ENCODE measurements at regions not wholly inside any gene's neighbourhood (a gene's known extent, or its start where the extent isn't known, plus 50 kb on each side); places are given as distances from the start of the nearest gene placed in this dataset.

DNA sequence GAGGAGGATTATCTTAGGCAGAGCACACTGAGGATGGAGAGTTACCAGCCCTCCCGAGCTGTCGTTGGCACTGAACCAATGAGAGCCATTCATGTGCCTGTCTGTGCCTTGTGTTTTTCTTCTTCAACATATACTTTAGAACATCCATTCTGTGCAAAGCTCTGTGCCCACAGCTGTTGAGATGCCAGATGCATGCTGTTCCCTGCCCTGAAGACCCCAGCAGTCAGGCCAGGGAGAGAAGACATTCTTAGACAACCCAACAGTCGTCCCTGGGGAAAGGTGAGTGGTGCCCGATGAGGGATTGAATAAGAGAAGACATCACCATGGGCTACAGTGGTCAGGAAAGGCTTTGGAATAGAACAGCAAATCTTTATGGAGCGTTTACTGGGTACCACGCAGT, 114.1 kb downstream of the NRN1 start:
- H2BK15ac ChIP-seq (ENCODE audit: low read depth, low read length): no peak overlapping the region
- H3K27ac Mint-ChIP-seq: no peak overlapping the region; a peak in 1 of 7 replicates
- no peak overlapping the region for H4K91ac ChIP-seq (ENCODE audit: insufficient read length, low read depth, low read length)
- peaks cover 6 to 23% of the 10 kb centered on the region in 2 experiments; a peak in 4 of 5 replicates for H3K9me3 Mint-ChIP-seq
- no peak for DNase-seq
- no peak overlapping the region for H3K14ac ChIP-seq (ENCODE audit: insufficient read depth, low read length)
- peak overlapping the region; percentile 51 for H3K4me2 ChIP-seq (ENCODE audit: insufficient read depth, insufficient read length, low read length)
- no CpG with 5 or more reads among the region's 6 CpGs for WGBS (ENCODE audit: extremely low coverage, insufficient read length, low lambda C conversion rate)
- peaks cover 14% of the 10 kb centered on the region for H3K27me3 Mint-ChIP-seq (ENCODE audit: low read depth)
- peak overlapping the region; percentile 24 for H3K27ac ChIP-seq (ENCODE audit: insufficient read length, low read depth, low read length)
- H4K20me1 ChIP-seq (ENCODE audit: control insufficient read depth, insufficient read depth, insufficient read length): no peaks in the 10 kb centered on the region
- H3K9ac ChIP-seq (ENCODE audit: extremely low read depth, insufficient read length, low read length): no peak overlapping the region
- peak overlapping the region; percentile 23 for H4K5ac ChIP-seq (ENCODE audit: insufficient read length, low read depth, low read length)
- peak overlapping the region; percentile 41 for H3K18ac ChIP-seq (ENCODE audit: insufficient read length, low read depth, low read length)
- no peak for TF ChIP-seq CTCF (conservative IDR thresholded peaks at IDR 0.05)
- no peak overlapping the region for H2AFZ ChIP-seq (ENCODE audit: low read length)
- H3K23me2 ChIP-seq (ENCODE audit: insufficient read length, low read depth, low read length, poor library complexity, severe bottlenecking): peaks cover 4% of the 10 kb centered on the region
- H3K4me3 Mint-ChIP-seq: peak overlapping the region; percentile 85; a peak in 4 of 5 replicates
- H3K4me1 ChIP-seq (ENCODE audit: insufficient read depth, low read length): no peaks in the 10 kb centered on the region
- no peak overlapping the region for H2BK12ac ChIP-seq (ENCODE audit: insufficient read length, low read depth, low read length)
- no peaks in the 10 kb centered on the region for H3K27me3 ChIP-seq (ENCODE audit: insufficient read depth, low read length)
- H3K56ac ChIP-seq (ENCODE audit: insufficient read length, low read depth, low read length): no peak overlapping the region
- no peak overlapping the region for H2BK120ac ChIP-seq (ENCODE audit: low read depth, low read length, poor library complexity, severe bottlenecking)
- no peak overlapping the region for H2AK5ac ChIP-seq (ENCODE audit: insufficient read length, low read length)
- H3K4ac ChIP-seq (ENCODE audit: low read depth, low read length): no peak overlapping the region
- no peak overlapping the region for H3K23ac ChIP-seq (ENCODE audit: insufficient read length, low read depth, low read length)
- H2BK5ac ChIP-seq (ENCODE audit: insufficient read length, low read length): no peak overlapping the region
- no peaks in the 10 kb centered on the region for H3K79me1 ChIP-seq (ENCODE audit: insufficient read depth, low read depth, low read length, poor library complexity, severe bottlenecking)
- H3K9me3 ChIP-seq (ENCODE audit: control insufficient read depth, low read depth, low read length): no peaks in the 10 kb centered on the region
- H3K4me1 Mint-ChIP-seq: peaks cover 0 to 8% of the 10 kb centered on the region in 2 experiments
- H4K8ac ChIP-seq (replicated peaks; ENCODE audit: insufficient read length, low read depth, low read length): no peak overlapping the region
- no peaks in the 10 kb centered on the region for H3K79me2 ChIP-seq (ENCODE audit: insufficient read depth, low read length)
- H3T11ph ChIP-seq (ENCODE audit: low read length): peak overlapping the region; percentile 0
- peaks cover 0 to 20% (median 0%) of the 10 kb centered on the region in 3 experiments; a peak in 4 of 7 replicates for H3K36me3 Mint-ChIP-seq (ENCODE audit: insufficient read depth in 1 of 3, low read depth in 3 of 3)
- no peak overlapping the region for H2BK20ac ChIP-seq (ENCODE audit: low read depth, low read length, poor library complexity, severe bottlenecking)
